AML-193 (cell line): ENCODE measurements at regions not wholly inside any gene's neighbourhood (a gene's known extent, or its start where the extent isn't known, plus 50 kb on each side); places are given as distances from the start of the nearest gene placed in this dataset.
"Not testable (repeated sequence)": the region's sequence is repeated elsewhere in the genome, so short reads cannot be mapped to it uniquely, and the experiment has no call there.

Source experiments
- DNase-seq, 2 experiments: peaks; one replicate each; lab custom pipeline; 2025; lab: John Stamatoyannopoulos, UW

DNA sequence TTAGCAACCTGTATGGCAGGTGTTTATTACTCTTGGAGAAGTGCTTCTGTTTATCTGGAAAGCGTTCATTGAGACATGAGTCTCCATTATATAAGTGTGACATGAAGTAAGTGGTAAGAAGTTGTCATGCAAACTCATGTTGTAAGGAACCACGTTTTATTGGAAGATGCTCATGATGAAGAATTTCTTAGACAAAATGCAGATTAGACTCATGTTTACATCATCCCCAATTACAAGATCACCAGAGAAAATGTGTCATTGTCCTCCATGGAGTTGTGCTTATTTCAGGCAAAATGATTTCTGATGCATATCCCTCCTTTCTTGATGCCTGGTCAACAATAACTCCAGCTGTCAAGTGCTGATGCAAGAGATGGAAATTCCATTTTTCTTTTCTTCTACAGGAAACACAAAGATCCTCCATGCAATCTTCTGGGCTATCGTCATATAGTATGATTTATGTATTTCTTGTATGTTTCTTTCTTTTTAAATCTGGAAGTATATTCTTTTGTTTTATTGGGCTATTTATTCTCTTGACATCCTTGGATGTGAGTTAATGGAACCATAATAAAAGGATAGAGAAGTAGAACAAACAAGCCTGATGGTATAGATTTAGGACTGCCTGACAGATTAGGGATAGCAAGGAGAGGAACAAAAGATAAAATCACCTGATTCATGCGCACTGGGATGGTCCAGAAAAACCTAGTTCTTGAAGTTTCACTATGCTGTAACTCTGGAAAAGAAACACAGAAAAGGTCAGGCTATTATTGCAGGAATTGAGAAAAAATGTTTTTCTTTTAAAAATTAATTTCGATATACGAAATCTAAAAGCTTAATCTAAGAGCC, 50.7 kb upstream of the DIAPH3 start:
- DNase-seq: no peak

DNA sequence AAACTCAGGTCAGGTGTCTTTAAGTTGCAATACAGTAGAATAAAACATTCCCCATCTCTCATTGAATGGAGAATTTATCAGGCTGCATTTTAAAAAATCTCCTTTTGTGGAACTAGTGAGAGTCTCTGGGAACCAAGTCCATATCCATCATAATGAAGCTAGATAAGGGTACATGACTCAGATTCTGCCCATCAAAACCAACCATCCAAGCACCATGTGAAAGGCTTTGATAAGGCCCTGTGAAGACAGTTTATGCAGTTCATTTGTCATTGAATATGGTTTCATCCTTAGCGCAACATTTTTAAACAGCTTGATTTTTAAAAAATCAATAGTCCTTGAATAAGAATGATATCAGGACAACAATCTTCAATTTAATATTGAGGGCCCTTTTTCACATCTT, 56.3 kb upstream of the DIAPH3 start:
- no peak for DNase-seq

DNA sequence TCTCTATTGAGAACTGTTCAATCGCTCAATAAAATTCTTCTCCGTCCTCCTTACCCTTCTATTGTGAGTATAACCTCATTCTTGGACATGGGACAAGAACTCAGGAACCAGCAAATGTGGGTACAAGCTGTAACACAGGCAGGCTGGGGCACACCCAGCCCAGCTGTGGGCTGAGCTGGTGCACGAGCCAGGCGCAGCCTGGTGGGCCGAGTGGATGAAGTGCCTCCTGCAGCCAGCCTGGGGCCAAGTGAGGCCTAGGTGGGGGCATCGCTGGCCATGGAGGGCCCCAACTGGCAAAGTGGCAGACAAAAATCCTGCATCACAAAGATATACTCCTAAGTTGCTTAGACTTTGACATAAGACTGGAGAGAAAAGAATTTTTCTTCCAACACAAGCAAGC, 57.9 kb upstream of the DIAPH3 start:
- no peak for DNase-seq

DNA sequence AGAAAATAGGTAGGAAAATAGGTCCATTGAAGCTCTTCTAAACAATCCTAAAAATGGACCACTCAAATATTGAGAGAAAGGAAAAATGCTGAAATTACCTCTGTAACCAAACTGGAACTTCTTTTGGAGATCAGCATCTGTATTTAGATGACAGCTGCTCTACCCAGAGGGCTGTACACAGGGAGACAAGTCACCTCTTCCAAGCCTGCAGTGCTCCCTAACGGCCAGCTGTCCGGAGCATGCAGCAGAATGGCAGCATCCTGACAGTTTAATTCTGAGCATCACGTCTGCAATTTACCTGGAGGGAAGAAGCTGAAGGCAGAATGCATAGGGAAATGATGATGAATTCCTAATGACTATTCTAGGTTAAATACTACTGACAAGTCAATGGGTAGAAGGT, 62.8 kb upstream of the DIAPH3 start:
- DNase-seq: no peak

DNA sequence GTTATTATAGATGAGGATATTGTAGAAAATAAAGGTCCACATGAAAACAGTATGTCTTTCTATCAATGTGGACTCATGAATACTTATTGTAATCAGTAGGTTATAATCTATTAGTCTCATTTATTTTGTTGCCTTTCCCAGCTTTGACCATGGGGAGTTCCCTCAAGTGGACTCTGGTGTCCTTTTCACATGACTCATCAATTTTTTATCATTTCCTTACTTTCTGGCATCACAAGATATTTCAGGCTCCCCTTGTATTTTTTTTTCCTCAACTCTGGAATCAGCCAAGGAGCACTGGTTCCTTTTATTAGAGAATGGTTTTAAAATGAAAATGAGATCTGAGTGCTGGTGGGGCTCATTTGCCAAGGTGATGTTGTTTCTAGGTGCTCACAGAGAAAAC, 63.4 kb upstream of the DIAPH3 start:
- no peak for DNase-seq

DNA sequence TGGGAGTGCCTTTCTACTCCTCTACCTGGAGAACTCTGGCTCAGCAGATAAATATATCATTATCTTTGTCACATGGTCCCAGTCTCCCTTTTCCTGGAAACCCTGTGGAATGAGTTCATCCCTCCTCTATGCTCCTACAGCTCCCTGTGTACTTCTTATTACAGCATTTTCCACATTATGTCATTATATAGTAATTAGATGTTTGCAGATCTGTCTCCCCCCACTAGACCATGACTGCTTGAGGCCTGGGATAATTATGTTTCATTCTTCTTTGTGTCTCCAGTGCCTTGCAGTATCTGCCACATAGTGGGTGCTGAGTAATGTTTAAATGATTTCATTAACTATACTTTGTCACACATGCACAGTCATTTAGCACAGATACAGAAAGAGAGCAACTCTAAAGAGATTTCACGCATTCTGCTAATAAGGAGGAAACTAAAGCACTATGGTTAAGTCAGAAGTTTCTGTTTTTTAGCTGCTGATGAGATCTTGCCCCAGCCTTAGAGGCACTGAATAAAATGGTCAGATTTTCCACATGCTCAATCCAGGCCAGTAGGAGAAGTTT, 66.1 kb upstream of the DIAPH3 start:
- DNase-seq: no peak

DNA sequence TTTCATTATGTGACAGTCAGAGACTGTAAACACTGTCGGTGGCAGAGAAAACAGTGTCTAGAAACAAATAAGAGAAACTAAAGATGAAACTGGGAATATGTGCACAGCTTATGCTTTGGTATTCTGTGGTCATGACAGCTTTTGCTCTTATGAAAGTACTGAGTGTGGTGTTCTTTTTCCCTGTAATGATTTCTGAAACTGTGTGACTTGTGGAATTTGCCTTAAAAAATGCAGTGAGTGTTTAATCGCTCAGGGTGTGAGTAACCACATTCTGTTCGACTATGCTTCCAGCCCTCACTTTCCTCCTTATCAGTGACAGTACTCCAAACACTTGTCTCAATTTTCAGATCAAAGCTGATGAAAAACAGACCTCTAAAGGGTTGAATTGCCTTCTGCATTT, 66.9 kb upstream of the DIAPH3 start:
- no peak for DNase-seq

DNA sequence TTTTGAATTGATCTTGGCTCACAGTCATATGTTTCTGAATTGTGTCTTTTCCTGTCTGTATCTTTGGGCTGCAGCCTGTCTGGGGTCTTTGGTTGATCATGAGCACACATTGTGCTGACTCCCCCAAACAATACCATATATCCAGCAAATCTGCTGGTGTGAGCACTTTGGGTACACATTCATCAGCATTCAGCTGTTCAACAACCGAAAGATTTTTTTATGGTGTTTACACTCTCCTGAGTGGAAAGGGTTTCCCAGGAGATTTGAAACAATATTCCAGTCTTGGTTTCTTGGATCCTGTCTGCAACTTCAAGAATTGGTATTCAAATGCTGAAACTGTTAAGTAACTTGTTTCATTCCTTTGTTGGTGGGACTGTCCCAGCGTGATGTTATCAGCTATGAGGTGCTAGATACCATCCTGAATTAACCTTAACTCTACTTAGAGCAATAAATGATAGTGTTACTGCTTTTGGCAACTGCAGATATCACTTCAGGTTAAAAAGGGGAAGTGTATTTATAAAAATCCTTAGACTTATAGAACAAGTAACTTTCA, 78.4 kb upstream of the DIAPH3 start:
- no peak for DNase-seq

DNA sequence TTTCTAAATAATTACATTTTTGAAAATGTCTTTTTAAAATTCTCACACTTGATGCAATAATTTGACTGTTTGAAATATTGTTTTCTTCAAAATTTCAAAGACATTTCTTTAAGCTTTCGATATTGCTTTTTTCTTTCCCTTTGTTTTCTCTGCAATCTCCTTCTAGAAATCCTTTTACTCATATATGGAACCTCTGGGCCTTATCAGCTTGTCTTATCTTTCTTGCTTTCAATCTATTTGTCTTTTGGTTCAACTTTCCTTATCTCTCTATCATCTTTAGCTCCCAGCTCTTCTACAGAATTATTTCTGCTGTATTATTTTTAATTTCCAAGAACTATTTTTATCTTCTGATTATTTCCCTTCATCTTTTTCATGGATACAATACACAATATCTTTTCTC, 80.7 kb upstream of the DIAPH3 start:
- DNase-seq: no peak

DNA sequence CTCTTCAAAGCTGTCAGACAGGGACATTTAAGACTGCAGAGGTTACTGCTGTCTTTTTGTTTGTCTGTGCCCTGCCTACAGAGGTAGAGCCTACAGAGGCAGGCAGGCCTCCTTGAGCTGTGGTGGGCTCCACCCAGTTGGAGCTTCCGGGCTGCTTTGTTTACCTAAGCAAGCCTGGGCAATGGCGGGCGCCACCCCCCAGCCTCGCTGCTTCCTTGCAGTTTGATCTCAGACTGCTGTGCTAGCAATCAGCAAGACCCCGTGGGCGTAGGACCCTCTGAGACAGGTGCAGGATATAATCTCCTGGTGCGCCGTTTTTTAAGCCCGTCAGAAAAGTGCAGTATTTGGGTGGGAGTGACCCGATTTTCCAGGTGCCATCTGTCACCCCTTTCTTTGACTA, 87.7 kb upstream of the DIAPH3 start:
- DNase-seq: not testable (repeated sequence)

DNA sequence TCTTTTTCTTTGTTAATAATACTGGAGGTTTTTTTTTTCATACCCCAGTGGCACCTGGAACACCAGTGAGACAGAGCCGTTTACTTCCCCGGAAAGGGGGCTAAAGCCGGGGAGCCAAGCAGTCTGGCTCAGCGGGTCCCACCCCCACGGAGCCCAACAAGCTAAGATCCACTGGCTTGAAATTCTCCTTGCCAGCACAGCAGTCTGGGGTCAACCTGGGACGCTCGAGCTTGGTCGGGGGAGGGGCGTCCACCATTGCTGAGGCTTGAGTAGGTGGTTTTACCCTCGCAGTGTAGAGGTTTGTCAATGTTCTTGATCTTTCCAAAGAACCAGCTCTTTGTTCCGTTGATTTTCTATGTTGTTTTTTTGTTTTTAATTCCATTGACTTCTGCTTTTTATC, 94.6 kb upstream of the DIAPH3 start:
- no peak for DNase-seq

DNA sequence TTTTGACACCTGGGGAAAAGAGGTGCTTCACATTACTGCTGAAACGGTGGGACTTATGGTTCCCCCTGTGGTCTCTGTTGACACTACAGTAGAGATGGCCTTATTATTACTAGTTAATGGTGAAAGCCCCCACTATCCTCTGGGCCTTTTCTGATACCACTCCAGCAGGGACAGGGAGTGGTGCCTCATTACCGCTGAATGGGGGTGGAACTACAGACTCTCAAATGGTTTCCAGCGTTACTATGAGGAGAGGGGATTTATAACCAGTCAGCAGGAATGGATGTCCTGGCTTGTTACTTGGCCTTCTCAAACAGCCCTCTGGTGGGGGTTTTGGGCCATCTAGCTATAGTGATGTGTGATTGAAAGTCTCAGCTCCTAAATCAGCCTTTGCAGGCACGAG, 96.7 kb upstream of the DIAPH3 start:
- DNase-seq: no peak

DNA sequence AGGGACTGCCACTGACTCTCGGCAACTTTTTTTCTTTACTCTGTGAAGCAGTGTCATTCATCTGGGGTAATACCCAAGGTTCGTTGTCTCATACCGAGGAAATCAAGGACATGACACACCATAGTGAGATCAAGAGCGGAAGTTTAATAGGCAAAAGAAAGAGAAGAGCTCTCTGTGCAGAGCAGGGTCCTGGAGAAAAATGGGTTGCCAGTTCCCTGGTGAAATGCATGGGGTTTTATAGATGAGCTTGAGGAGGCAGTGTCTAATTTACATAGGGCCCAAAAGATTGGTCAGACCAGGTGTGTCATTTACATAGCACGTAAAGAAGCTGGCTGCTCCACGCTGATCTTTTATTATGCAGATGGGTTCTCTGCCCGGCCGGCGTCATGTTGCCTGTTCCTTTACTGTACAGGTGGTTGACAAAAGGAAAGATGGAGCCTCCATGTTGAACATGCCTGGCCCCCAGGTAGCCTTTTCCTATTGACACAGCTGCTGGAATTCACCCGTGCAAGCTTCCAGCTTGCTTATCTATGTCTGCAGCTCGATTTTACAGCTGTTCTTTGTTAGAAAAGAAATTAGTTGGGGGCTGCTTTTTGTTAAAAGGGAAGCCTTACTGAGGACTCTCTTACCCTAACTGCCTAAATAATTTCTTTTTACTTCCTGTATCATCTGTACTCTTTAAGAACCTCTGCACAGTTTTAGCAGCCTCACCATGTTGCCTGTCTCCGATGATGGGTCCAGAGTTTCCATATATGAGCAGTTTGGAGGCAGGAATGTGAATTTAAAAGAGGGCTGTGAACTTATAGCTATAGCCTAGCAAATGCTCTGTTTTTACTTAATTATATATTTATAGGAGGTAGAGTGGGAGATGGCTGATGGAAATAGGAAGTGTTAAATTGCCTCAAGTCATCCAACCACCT, 98.0 kb upstream of the DIAPH3 start:
- DNase-seq: no peak

DNA sequence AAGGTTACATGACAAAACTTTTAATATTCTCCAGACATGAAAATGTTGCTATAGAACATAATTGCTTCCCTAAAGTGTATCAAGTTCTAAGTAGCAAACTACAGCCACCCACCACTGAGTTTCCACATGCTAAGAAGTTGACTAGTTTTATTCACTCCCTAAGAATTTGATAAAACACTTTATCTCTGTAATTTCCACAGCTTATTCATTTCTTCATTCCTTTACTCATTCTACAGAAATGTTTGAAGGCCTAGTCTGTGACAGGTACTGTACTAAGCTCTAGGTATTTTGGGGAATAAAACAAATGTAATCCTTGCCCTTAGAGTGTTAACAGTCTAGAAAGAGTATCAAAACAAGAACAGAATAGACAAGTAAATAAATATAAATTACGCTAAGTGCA, 101.8 kb upstream of the DIAPH3 start:
- DNase-seq: no peak

DNA sequence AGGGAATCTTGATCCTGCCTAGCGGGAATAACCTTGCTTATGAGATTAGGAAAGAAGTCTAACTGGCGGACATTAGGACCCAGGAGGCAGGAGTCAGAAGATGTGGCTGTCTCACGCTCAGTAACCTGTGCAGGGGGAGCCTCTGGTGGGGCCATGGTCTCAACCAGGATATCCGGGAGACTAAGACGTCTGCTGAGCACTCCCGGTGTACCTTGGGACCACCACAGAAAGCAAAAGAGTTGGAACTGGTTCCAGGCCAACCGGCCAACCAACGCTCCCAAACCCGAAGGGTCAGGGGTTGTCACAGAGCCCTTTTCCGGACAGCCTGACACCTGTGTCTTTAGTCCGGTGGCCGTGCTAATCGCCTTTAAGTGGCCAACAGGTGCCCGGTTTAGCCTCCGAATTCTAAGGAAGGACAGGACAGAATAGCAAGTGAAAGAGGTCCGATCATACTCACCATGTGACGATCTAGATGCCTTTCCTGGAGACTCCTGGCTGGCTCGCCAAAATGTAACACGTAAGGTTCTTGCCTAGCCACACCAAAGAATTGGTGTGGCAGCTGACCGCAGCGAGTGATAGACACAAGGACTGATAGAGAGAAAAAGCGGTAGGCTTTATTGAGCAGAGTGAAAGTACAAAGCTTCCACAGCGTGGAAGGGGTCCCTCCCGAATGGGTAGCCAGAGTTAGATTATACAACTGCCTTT, 103.9 kb upstream of the DIAPH3 start:
- no peak for DNase-seq

DNA sequence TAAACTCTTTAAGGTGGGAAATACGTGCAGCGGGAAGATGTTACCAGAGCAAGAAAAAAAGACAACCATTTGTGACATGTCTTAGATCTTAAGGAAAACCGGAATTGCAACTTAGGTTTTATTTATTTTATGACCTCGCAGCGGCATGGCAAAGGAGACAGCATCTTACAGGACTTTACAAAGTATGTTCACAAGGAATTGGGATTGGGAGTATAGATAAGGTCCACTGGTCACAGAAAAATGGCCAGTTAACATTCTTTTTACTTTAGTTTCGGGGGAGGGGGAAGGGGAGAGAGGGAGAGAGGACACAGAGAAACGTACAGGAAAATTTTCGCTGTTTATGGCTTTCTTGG, 104.5 kb upstream of the DIAPH3 start:
- no peak for DNase-seq

DNA sequence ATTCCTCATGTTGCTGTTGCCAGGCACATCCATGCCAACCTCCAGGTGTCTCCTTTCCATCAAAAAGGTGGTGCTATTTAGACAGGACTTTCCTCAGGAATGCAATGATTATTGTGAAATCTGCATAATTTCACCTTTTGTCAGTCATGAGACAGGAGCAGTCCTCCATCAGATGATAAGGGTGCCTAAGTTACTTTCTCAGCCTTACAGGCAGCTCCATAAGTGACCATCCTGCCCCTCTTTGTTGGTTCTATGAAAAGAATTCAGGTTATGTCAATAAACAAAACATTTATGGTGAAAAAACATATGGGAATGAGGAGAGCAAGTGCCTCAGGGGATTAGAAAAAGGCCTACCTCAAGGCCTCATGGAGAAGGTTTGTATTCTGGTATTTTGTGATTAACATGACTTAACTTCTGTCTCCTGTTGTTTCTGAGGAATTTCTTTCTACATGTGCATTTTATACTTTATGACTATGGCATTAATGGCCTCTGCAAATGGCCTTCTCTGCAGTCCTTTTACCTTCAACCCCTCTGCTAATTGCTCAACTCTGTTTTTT, 110.3 kb upstream of the DIAPH3 start:
- no peak for DNase-seq

DNA sequence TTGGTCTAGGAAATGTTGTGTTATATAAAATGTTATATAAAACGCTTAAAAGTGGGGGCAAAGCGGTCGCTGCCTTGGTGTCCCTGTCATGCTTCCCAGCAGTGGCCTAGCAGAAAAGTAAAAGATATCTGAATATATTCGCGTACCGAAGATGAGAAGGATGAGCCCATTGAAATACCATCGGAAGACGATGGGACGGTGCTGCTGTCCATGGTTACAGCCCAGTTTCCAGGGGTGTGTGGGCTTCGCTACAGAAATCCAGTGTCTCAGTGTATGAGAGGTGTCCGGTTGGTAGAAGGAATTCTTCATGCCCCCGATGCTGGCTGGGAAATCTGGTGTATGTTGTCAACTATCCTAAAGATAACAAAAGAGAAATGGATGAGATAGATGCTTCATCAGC, 110.9 kb upstream of the DIAPH3 start:
- no peak for DNase-seq

DNA sequence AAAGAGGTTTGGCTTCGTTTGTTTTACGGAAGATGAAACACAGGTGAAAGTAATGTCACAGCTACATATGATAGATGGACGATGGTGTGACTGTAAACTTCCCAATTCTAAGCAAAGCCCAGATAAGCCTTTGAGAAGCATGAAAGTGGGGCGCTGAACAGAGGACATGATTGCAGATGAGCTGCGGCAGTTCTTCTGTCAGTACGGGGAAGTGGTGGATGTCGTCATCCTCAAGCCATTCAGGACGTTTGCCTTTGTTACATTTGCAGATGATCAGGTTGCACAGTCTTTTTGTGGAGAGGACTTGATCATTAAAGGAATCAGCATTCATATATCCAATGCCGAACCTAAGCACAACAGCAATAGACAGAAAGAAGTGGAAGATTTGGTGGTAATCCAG, 111.5 kb upstream of the DIAPH3 start:
- no peak for DNase-seq

DNA sequence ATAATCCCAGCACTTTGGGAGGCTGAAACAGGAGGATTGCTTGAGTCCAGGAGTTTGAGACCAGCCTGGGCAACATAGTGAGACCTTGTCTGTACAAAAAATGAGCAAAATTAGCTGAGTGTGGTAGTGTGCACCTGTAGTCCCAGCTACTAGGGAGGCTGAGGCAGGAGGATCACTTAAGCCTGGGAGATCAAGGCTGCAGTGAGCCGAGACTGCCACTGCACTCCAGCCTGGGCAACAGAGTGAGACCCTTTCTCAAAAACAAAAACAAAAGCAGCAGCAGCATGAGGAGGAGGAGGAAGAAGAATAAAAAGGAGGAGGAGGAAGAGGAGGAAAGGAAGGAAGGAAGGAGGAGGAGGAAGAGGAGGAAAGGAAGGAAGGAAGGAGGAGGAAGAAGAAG, 116.5 kb upstream of the TDRD3 start:
- not testable (repeated sequence) for DNase-seq

DNA sequence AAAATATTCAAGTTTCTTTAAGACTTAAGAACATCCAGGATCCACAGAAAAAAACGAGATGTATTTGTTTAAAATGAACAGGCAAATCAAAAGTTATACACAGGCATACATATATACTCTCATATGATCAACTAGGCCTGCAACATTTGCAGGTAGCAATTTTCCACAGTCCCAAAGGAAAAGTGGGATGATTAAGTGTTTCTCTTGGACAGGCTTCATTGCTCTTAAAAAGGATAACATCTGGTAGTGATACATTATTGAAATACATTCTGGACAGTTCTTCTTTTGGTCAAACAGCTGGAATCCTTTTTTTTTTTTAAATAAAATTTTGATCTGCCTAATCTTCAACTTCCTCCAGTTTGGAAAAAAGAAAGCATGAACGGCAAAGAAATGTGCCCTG, 114.8 kb upstream of the TDRD3 start:
- DNase-seq: no peak

DNA sequence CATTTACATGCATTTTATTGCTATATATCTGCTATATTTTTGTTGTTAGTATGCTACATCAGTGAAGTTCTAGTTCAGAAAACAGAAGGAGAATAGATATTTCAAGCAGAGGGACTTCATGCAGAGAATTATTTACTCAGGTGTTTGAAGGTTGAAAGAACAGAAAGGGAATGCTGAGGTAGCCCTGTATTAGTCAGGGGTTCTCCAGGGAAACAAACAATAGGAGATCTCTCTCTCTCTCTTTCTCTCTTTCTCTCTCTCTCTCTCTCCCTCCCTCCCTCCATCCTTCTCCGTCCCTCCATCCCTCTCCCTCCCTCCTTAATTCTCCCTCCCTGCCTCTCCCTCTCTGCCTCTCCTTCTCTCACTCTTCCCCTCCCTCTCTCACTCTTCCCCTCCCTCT, 114.3 kb upstream of the TDRD3 start:
- no peak for DNase-seq
